GM19035 (cell line): ENCODE measurements at regions not wholly inside any gene's neighbourhood (a gene's known extent, or its start where the extent isn't known, plus 50 kb on each side); places are given as distances from the start of the nearest gene placed in this dataset.
"Not testable (repeated sequence)": the region's sequence is repeated elsewhere in the genome, so short reads cannot be mapped to it uniquely, and the experiment has no call there.

Experiments
- ATAC-seq: cut with Tn5 transposase; IDR thresholded peaks from one replicate; pipeline ENCODE4 v1.9.1; 2021; ENCODE audit not compliant: unreplicated experiment

DNA sequence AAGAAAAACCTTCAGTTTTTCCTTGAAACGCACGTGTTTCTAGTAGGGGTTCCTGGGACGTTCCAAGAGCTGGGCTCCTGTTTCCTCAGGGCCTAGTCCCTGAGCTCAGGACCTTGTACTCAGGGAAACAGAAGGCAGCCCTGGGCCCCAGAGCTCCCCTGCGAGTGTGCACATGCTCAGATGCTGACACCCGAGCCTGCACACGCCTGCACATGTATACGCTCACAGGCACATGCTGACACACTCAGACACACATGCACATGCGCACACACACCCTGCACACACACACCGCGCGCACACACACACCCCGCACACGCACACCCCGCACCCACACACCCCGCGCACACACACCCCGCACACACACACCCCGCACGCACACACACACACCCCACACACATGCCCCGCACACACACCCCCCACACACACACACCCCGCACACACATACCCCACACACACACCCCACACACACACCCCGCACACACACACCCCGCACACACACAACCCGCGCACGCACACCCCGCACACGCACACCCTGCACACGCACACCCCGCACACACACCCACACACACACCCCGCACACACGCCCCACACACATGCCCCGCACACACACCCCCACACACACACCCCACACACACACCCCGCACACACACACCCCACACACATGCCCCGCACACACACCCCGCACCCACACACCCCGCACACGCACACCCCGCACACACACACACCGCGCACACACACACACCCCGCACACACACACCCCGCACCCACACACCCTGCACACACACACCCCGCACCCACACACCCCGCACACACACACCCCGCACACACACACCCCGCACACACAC is 52.2 kb downstream of the CALML3 start:
- no peak for ATAC-seq

DNA sequence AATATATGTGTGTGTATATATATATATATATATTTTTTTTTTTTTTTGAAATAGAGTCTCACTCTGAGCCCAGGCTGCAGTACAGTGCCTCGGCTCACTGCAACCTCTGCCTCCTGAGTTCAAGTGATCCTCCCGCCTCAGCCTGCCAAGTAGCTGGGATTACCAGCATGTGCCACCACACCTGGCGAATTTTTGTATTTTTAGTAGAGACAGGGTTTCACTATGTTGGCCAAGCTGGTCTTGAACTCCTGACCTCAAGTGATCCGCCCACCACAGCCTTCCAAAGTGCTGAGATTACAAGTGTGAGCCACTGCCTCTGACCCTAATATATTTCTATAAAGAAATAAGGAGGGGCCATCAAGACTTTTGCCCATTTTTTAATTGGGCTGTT is 55.3 kb downstream of the CALML3 start:
- ATAC-seq: not testable (repeated sequence)

DNA sequence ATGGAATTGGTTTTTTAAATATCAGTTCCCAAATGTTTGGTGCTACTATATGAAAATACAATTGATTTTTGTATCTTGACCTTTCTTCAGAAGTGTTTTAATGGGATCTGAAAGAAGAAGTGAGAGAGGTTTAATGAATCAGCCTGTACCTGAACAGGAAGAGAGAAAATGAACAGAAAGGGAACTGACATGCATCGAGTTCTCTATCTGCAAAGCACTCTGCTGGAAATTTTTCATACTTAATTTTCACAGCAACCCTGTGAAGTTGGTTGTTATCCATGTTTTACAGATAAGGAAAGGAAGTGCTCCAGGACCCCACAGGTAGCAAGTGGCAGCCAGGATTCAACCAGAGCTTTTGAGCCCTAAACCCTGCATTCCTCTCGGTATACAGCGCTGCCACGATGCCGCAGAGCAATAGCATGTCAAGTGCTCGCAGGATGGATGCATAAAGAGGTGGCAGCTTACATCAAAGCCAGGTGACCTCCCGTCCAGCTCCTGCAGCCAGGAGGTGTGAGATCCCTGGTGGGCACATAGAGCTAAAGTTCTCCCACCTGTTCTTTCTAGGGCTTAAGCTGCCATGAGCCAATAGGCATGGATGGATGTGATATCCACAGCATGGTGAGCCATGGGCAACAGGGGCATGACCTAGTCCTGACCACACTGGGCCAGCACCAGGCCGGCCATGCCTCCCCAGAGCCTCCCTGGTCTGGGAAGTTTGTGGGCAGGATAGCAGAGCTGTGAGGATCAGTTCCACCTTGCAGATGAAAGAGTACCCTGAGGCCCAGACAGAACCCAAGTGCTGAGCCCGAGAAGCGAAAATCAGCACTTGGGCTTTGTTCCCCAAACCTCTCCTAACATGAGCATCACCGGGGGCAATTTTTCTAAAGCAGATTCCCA is 57.2 kb downstream of the CALML3 start:
- peak; percentile 55 for ATAC-seq

DNA sequence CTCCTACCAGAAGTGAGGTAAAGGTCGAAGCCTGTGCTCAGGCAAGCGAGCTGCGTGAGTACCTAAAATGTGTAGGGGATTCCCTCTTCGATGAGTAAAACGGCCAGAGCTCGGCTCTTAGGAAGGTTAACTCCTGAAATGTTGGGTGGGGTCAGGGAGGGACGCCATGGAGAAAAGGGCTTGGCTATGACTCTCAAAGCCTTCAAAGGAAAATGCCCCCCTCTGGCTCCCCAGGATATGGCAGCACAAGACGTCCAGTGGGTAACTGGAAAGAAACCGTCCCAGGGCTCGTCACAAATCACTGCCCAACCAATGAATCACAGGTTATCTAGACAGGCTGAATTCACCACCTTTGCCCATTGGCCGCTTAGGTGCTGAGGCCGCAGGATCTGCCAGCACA is 58.0 kb downstream of the CALML3 start:
- ATAC-seq: no peak

DNA sequence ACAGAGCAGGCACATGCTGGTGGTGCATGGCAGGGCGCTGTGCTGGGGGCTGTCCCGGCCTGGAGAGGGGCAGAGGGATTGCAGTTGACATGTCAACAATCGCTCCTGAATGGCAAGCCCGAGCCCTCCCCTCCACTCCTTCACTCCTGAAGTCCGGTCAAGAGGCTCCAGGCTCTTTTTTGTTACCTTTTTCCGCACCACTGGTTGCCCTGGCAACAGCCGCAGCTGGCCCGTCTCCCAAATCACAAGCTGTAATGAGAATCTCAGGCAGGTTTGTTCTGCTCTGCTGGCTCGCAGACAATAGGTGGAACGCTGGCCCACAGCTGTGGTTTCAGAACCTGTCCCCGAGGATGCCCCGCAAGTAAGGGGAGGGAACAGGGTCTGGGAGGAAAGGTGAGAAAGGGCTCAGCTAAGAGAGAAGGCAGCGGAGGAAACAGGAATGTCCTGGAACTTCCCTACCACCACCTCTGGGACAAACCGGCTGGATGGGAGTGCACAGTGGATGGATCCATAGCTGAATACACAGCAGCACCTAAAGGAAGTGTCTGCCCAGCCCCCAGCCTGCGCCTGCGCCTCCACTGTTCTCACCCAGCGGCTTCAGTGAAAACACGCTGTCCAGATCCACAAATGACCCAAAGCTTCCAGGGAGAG is 58.9 kb downstream of the CALML3 start:
- ATAC-seq: no peak

DNA sequence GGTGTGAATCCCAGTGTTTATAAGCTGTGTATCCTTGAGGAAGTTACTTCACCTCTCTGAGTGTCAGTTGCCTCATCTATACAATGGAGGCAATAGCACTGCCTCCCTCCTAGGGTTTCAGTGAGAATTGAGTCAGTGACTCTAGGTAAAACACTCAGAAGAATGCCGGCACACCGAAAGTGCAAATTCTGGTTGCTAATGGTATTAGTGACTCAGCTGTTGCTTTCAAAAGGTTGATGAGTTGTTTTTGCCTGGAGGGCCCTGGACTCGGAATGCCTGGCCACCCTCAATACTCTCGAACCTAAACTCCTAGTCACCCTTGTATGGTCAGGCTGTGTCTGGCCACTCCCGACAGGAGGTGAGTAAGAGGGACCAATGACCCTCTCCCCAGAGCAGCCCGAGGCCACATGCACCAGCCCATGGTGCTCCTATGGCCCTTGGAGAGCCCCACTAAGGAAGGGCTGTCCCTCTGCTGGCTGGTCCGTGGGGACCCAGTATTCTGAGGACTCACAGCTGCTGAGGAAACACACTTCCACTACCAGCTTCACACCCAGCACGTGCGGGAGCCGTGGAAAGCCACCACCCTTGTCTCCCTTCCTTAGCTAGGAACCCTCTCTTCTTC is 60.2 kb downstream of the CALML3 start:
- ATAC-seq: peak; percentile 61

DNA sequence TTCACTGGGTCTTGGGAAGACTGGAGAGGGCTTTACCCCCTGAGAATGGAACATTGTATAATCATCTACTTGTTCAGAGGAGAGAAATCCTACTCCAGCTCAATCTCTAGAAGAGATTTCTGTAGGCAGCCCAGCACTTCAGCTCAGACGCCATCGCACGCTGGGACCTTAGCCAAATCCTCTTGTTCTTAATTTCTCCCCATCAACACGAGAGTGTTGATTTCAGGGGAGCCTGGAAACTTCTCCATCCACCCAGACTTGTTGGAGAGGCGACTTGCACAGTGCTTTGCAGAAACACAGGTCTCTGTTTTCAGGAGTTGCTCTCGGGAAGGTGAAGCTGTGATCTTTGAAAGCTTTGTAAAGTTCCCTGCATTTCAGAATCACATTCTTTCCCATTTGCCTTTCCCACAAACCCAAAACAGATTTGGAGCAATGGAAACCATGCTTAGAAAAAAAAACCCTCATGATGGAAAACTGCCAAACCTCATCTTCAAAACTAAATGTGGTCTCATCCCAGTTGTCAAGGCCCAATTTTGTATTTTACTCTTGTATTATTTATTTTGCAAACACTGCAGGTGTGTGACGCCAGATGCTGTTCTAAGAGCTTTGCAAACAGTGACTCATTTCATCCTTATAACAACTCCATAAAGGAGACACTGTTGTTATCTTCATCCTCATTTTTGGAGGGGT is 60.9 kb downstream of the CALML3 start:
- ATAC-seq: no peak

DNA sequence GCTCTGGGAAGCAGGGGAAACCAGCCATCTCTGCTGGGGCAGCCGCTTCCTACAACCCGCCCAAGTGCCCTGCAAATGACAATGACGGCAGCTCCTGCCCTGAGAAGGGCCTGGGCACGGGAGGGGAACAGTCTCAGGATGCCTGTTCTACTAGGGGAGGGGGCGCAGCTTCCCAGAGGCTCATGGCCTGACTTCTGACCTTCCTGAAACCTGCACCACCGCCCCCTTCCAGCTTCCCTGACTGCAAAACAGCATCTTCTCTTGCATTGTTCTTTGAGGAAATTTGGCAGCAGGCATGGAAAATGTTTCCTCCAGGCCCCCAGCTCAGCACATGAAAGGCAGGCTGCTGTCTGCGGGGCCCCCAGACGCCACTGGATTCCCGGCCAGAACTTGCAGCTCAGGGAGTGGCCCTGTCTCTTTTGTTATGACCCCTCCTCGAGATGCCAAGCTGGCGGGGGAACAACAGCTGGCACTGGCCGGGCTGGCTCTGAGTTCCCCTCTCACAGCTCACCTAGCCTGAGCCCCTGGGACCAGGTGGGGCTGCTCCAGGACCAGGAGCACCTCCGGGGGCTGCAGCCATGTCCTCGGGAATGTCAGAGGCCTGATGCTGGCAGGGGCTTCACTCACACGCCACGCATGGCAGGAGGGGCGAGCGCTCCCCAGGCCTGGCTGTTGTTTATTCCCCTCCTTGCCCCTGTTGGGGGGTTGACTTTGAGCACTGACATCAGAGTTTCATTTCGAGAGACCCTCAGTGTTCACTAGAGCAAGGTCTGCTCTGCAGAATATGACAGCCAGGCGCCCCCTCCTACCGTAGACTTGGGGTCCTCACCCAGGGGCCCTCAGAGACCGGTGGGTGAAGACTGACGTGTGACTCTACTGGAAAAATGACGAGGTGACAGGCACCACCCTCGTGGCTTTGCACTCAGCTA is 62.7 kb downstream of the CALML3 start:
- ATAC-seq: no peak

DNA sequence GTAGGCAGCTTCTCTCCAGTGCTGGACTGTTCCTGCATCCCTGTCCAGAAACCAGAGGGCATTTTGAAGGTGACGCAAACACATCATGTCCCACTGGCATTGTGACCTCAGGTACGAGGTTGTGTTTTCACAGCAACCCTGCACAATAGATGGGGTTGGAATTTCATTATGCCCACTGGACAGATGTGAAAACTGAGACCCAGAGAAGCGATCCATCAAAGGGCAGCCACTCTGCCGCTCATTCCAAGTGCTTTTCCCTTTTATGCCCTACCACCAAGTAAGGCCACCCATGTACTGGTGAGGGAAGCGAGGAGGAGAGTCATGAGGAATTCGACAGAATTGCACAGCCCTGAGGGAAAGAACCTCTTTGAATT is 63.3 kb downstream of the CALML3 start:
- no peak for ATAC-seq

DNA sequence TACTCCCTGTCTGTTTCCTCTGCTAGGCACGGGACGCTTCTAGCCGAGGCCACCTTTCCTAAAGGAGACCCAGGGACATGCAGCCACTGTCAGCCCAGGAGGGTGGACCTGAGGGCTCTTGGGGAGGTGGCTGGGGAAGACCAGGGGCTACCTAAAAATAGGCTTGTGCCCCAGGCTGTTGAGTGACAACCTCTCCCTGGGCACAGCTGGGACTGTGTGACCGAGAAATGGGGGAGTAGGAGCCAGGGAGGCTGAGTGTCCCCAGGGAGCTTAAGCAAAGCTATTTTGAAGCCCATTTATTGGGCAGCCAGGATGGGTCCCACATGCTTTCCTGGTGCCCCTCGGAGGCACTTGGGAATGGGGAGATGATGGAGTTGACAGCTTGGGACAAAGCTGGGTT is 63.8 kb downstream of the CALML3 start:
- no peak for ATAC-seq
